ENCODE measurements at regions not wholly inside any gene's neighbourhood (a gene's known extent, or its start where the extent isn't known, plus 50 kb on each side); places are given as distances from the start of the nearest gene placed in this dataset.

GRCh38 chr22:47835726-47836125, 1073.3 kb downstream of the TBC1D22A start:
- H3K4me1 Mint-ChIP-seq: no peaks in the 10 kb centered on the region
- H3K27ac Mint-ChIP-seq: no peak overlapping the region
- ChIA-PET CTCF (no interaction called here), POLR2A (no interaction called here)
- peaks cover 54% of the 10 kb centered on the region for H3K27me3 Mint-ChIP-seq
- TF ChIP-seq CTCF (IDR thresholded peaks at IDR 0.05) (no peak), EZH2 (IDR thresholded peaks at IDR 0.05; ENCODE audit: borderline replicate concordance, insufficient read depth, low read depth, low read length, poor library complexity, severe bottlenecking) (no peak)
- no peaks in the 10 kb centered on the region for H3K9me3 Mint-ChIP-seq (ENCODE audit: insufficient read depth)
- H2AFZ ChIP-seq (ENCODE audit: insufficient read depth, low read depth, low read length, poor library complexity, severe bottlenecking): no peak overlapping the region
- no peaks in the 10 kb centered on the region for H3K4me1 ChIP-seq (ENCODE audit: control insufficient read depth in 2 of 2, insufficient read depth in 2 of 2, low read length in 2 of 2)
- no CpG with 5 or more reads among the region's 7 CpGs for WGBS (ENCODE audit: insufficient coverage)
- no peaks in the 10 kb centered on the region for H3K36me3 ChIP-seq (replicated peaks in 1 of 2; ENCODE audit: control extremely low read depth in 1 of 2, control insufficient read depth in 1 of 2, extremely low read depth in 1 of 2, insufficient read depth in 2 of 2, low read length in 1 of 2)
- H3K4me2 ChIP-seq (replicated peaks; ENCODE audit: low read depth, low read length, poor library complexity, severe bottlenecking): no peak overlapping the region
- H4K20me1 ChIP-seq (ENCODE audit: control insufficient read depth, insufficient read depth, low read length, poor library complexity, severe bottlenecking): no peaks in the 10 kb centered on the region
- no peak overlapping the region for H3K27ac ChIP-seq (ENCODE audit: low read length in 2 of 2)
- H3K9me3 ChIP-seq (ENCODE audit: control extremely low read depth in 1 of 3, control insufficient read depth in 2 of 3, insufficient read depth in 1 of 3, low read length in 2 of 3): peaks cover 0 to 13% (median 0%) of the 10 kb centered on the region in 3 donors
- H3K79me2 ChIP-seq (ENCODE audit: control insufficient read depth, insufficient read depth, low read length): no peaks in the 10 kb centered on the region
- intact Hi-C loops (cut with micrococcal nuclease): no loop called here
- H3K4me3 ChIP-seq (ENCODE audit: control extremely low read depth in 1 of 5, extremely low read depth in 1 of 5, insufficient read depth in 1 of 5, low read depth in 2 of 5, low read length in 4 of 5): no peak overlapping the region
- no peak for DNase-seq
- no peak overlapping the region for H3K9ac ChIP-seq (ENCODE audit: low read length)
- no peak for ATAC-seq (ENCODE audit: low read depth)
- no peak overlapping the region for H3K4me3 Mint-ChIP-seq
- H3K27me3 ChIP-seq (replicated peaks in 1 of 4; ENCODE audit: control extremely low read depth in 1 of 4, control insufficient read depth in 3 of 4, insufficient read depth in 4 of 4, low read length in 3 of 4): peaks cover 0 to 25% (median 0%) of the 10 kb centered on the region in 4 experiments

GRCh38 chr22:47826016-47826415, 1063.6 kb downstream of the TBC1D22A start:
- Histone ChIP-seq H3K27ac (ENCODE audit: low read length in 2 of 2) (no peak overlapping the region), H3K9me3 (ENCODE audit: control extremely low read depth in 1 of 3, control insufficient read depth in 2 of 3, insufficient read depth in 1 of 3, low read length in 2 of 3) (peaks cover 0 to 7% (median 0%) of the 10 kb centered on the region in 3 donors), H3K27me3 (replicated peaks in 1 of 4; ENCODE audit: control extremely low read depth in 1 of 4, control insufficient read depth in 3 of 4, insufficient read depth in 4 of 4, low read length in 3 of 4) (no peaks in the 10 kb centered on the region), H3K4me2 (replicated peaks; ENCODE audit: low read depth, low read length, poor library complexity, severe bottlenecking) (no peak overlapping the region), H3K36me3 (replicated peaks in 1 of 2; ENCODE audit: control extremely low read depth in 1 of 2, control insufficient read depth in 1 of 2, extremely low read depth in 1 of 2, insufficient read depth in 2 of 2, low read length in 1 of 2) (no peaks in the 10 kb centered on the region), H4K20me1 (ENCODE audit: control insufficient read depth, insufficient read depth, low read length, poor library complexity, severe bottlenecking) (no peaks in the 10 kb centered on the region), H3K9ac (ENCODE audit: low read length) (no peak overlapping the region), H2AFZ (ENCODE audit: insufficient read depth, low read depth, low read length, poor library complexity, severe bottlenecking) (no peak overlapping the region), H3K4me1 (ENCODE audit: control insufficient read depth in 2 of 2, insufficient read depth in 2 of 2, low read length in 2 of 2) (no peaks in the 10 kb centered on the region), H3K79me2 (ENCODE audit: control insufficient read depth, insufficient read depth, low read length) (no peaks in the 10 kb centered on the region), H3K4me3 (ENCODE audit: control extremely low read depth in 1 of 5, extremely low read depth in 1 of 5, insufficient read depth in 1 of 5, low read depth in 2 of 5, low read length in 4 of 5) (no peak overlapping the region)
- Mint-ChIP-seq H3K4me3 (no peak overlapping the region), H3K27me3 (peaks cover 8% of the 10 kb centered on the region), H3K9me3 (ENCODE audit: insufficient read depth) (no peaks in the 10 kb centered on the region), H3K27ac (no peak overlapping the region), H3K4me1 (no peaks in the 10 kb centered on the region)
- intact Hi-C loops (cut with micrococcal nuclease): no loop called here
- CTCF ChIA-PET: no interaction called here
- DNase-seq (no peak), ATAC-seq (ENCODE audit: low read depth) (no peak)
- WGBS (ENCODE audit: insufficient coverage): 74% methylated on average over 4 of the region's 6 CpGs
- POLR2A ChIA-PET: no interaction called here
- TF ChIP-seq CTCF (IDR thresholded peaks at IDR 0.05) (no peak), EZH2 (IDR thresholded peaks at IDR 0.05; ENCODE audit: borderline replicate concordance, insufficient read depth, low read depth, low read length, poor library complexity, severe bottlenecking) (no peak)
